OCI-LY7 (cell line): ENCODE measurements at regions not wholly inside any gene's neighbourhood (a gene's known extent, or its start where the extent isn't known, plus 50 kb on each side); places are given as distances from the start of the nearest gene placed in this dataset.

Experiments
- EZH2phosphoT487 ChIP-seq: fragments of 200-600 bp; sonication (generic); IDR thresholded peaks from 2 replicates; pipeline ENCODE4 v1.6.1; 2018; ENCODE audit warnings: low read depth, borderline replicate concordance, mild to moderate bottlenecking, mixed run types, antibody characterized with exemption, low read length, moderate library complexity, mixed read lengths
- TF ChIP-seq, protein P1 (sequence below): fragments of 200-600 bp; sonication (generic); conservative IDR thresholded peaks from 2 replicates; pipeline ENCODE4 v1.5.1; 2014; ENCODE audit warnings: mild to moderate bottlenecking, antibody characterized with exemption, low read length, moderate library complexity, mixed read lengths

DNA sequence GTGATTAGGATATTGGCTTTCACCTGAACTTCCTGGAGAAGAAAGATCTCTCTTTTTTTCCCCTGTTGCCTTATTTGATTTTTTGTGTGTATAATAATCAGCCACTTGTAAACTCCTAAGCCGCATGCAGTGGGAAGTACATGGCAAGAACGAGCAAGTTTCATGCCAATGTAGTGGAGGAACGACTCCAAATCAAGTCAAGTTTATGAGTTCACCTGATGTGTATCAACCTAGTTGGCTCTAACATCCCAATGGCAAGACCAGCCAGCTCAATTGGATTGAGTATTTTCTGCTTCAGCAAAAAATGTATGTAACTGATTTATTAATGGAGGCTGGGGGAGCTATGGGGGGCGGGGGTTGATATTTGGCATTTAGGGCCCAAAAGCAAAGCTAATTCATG, 65.5 kb upstream of the LYZL1 start:
- TF ChIP-seq, protein P1, sequence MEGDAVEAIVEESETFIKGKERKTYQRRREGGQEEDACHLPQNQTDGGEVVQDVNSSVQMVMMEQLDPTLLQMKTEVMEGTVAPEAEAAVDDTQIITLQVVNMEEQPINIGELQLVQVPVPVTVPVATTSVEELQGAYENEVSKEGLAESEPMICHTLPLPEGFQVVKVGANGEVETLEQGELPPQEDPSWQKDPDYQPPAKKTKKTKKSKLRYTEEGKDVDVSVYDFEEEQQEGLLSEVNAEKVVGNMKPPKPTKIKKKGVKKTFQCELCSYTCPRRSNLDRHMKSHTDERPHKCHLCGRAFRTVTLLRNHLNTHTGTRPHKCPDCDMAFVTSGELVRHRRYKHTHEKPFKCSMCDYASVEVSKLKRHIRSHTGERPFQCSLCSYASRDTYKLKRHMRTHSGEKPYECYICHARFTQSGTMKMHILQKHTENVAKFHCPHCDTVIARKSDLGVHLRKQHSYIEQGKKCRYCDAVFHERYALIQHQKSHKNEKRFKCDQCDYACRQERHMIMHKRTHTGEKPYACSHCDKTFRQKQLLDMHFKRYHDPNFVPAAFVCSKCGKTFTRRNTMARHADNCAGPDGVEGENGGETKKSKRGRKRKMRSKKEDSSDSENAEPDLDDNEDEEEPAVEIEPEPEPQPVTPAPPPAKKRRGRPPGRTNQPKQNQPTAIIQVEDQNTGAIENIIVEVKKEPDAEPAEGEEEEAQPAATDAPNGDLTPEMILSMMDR: no peak
- no peak for TF ChIP-seq EZH2phosphoT487
